K562 (cell line): ENCODE measurements at regions not wholly inside any gene's neighbourhood (a gene's known extent, or its start where the extent isn't known, plus 50 kb on each side); places are given as distances from the start of the nearest gene placed in this dataset.

ENCODE experiments used
- ATAC-seq: fragments of 200-7000 bp; cut with Tn5 transposase; 3 replicates; pipeline ENCODE4 v1.9.1; 2020; ENCODE audit warnings: moderate library complexity
- BruUV-seq: library from RNA; stranded (reverse); fragments of 400-500 nt; replicated peaks from 2 replicates; lab custom pipeline; 2021; lab: Mats Ljungman, UMichigan
- CTCF ChIA-PET: fragments of 300-600 bp; formaldehyde crosslinking; extraction: SDS; loops from one replicate; lab custom pipeline; 2021; ENCODE audit warnings: low intra/inter-chr PET ratio; lab: Yijun Ruan, JAX
- POLR2A ChIA-PET: fragments of 300-600, 350-650 bp; sonication (Branson Sonifier 250); formaldehyde crosslinking; extraction: SDS; loops from one replicate; lab custom pipeline; 2021; ENCODE audit warnings: antibody characterized with exemption, inconsistent platforms; lab: Yijun Ruan, JAX
- DNase-seq, 4 experiments: peaks; one replicate each; pipeline versions ENCODE4 v3.0.0 to v3.0.0-alpha.2; 2011 to 2018; ENCODE audit warnings: low spot score in 3 of 4, mixed read lengths in 3 of 4; ENCODE audit errors: extremely low read depth in 1 of 4
- FAIRE-seq: peaks from 2 replicates; lab custom pipeline; 2011; peaks lifted over from hg19 to GRCh38; lab: Jason Lieb, UNC
- H2AFZ ChIP-seq: 2 replicates; pipeline ENCODE4 v1.6.0; 2011; ENCODE audit warnings: low read depth, low read length, control low read depth, inconsistent platforms
- H3K27ac ChIP-seq: fragments of 200-600 bp; 3 replicates; pipeline ENCODE4 v1.8.0; 2011; ENCODE audit warnings: low read depth, mild to moderate bottlenecking, control low read depth, inconsistent platforms, low read length, moderate library complexity, mixed read lengths; ENCODE audit errors: extremely low read depth
- H3K27me3 ChIP-seq, 2 experiments: fragments of 300-600 bp in 1 of 2; 2 replicates in 1 of 2; 3 replicates in 1 of 2; pipeline versions ENCODE4 v1.6.0 to v1.8.0; 2011; ENCODE audit warnings: inconsistent platforms in 2 of 2, low read length in 2 of 2, mild to moderate bottlenecking in 1 of 2, mixed read lengths in 1 of 2, moderate library complexity in 1 of 2; ENCODE audit not compliant: control insufficient read depth in 2 of 2, insufficient read depth in 2 of 2
- H3K36me3 ChIP-seq: fragments of 300-600 bp; 3 replicates; pipeline ENCODE4 v1.8.0; 2011; ENCODE audit warnings: mild to moderate bottlenecking, low read length, inconsistent platforms; ENCODE audit not compliant: control insufficient read depth, insufficient read depth
- H3K4me1 ChIP-seq, 2 experiments: fragments of 200-600 bp in 1 of 2; replicated peaks in 1 of 2; 2 replicates in 1 of 2; 3 replicates in 1 of 2; pipeline versions ENCODE4 v1.5.1 to v1.8.0; 2011; ENCODE audit warnings: inconsistent platforms in 2 of 2, low read length in 2 of 2, mild to moderate bottlenecking in 1 of 2, mixed read lengths in 1 of 2, moderate library complexity in 1 of 2; ENCODE audit not compliant: control insufficient read depth in 2 of 2, insufficient read depth in 2 of 2
- H3K4me2 ChIP-seq: 2 replicates; pipeline ENCODE4 v1.6.1; 2011; ENCODE audit warnings: low read length, control low read depth, inconsistent platforms, mixed read lengths; ENCODE audit not compliant: insufficient read depth
- H3K4me3 ChIP-seq: fragments of 200-600 bp; sonication (generic), shearing (Covaris generic); 2 replicates; pipeline ENCODE4 v1.5.1; 2016; ENCODE audit warnings: control low read depth, inconsistent platforms
- H3K79me2 ChIP-seq: fragments of 200-600 bp; 3 replicates; pipeline ENCODE4 v1.8.0; 2011; ENCODE audit warnings: low read length, inconsistent platforms; ENCODE audit not compliant: control insufficient read depth, insufficient read depth
- H3K9ac ChIP-seq, 2 experiments: 2 replicates each; pipeline versions ENCODE4 v1.6.0 to v1.6.1; 2011; ENCODE audit warnings: low read depth in 2 of 2, low read length in 2 of 2, control low read depth in 1 of 2, inconsistent platforms in 1 of 2, mild to moderate bottlenecking in 1 of 2, mixed read lengths in 1 of 2; ENCODE audit not compliant: insufficient read depth in 1 of 2
- H3K9me1 ChIP-seq: one replicate; pipeline ENCODE4 v1.6.0; 2011; ENCODE audit warnings: inconsistent platforms, mild to moderate bottlenecking, low read length, moderate library complexity; ENCODE audit not compliant: control insufficient read depth, insufficient read depth
- H3K9me3 ChIP-seq: replicated peaks from 2 replicates; pipeline ENCODE4 v1.5.1; 2011; ENCODE audit warnings: low read depth, low read length, inconsistent platforms; ENCODE audit not compliant: control insufficient read depth, insufficient read depth
- H4K20me1 ChIP-seq: replicated peaks from 2 replicates; pipeline ENCODE4 v1.6.1; 2011; ENCODE audit warnings: low read length, inconsistent platforms, mixed read lengths; ENCODE audit not compliant: control insufficient read depth, insufficient read depth
- CHAMP1 ChIP-seq: fragments of 450-650 bp; IDR thresholded peaks from 2 replicates; pipeline ENCODE4 v1.6.1; 2016; ENCODE audit warnings: mild to moderate bottlenecking
- MCM3 ChIP-seq: fragments of 450-650 bp; IDR thresholded peaks from 2 replicates; pipeline ENCODE4 v1.6.1; 2016
- PHF21A ChIP-seq: fragments of 450-650 bp; IDR thresholded peaks from 2 replicates; pipeline ENCODE4 v1.6.1; 2017; ENCODE audit warnings: low read depth, borderline replicate concordance
- SFPQ ChIP-seq: fragments of 200-400 bp; formaldehyde crosslinking; IDR thresholded peaks from 2 replicates; pipeline ENCODE4 v1.6.1; 2017; ENCODE audit warnings: mild to moderate bottlenecking, low read depth, low read length, moderate library complexity
- SRF ChIP-seq, 2 experiments: fragments of 250-450, 450-650 bp in 1 of 2; sonication (Bioruptor Pico) in 1 of 2; sonication (generic) in 1 of 2; formaldehyde crosslinking; IDR thresholded peaks; 2 replicates each; pipeline versions ENCODE4 v1.5.0 to v1.5.1; 2020 to 2022; ENCODE audit warnings: mild to moderate bottlenecking in 1 of 2, missing genetic modification reagents in 1 of 2
- TAF9B ChIP-seq: fragments of 450-650 bp; IDR thresholded peaks from 2 replicates; pipeline ENCODE4 v1.6.1; 2018; ENCODE audit warnings: mild to moderate bottlenecking; ENCODE audit not compliant: partially characterized antibody
- WGBS: fragments of 100-300 bp; shearing (Covaris generic); methylation state at CpG from one replicate; pipeline ENCODE4 v1.1.6; 2016; ENCODE audit warnings: low coverage, mixed read lengths; ENCODE audit not compliant: insufficient coverage; ENCODE audit errors: missing lambda C conversion rate; 5-methylcytosine and 5-hydroxymethylcytosine counted together
- in situ Hi-C: fragments of 300-500 bp; cut with MboI; formaldehyde crosslinking; loops from 4 replicates; pipeline ENCODE4 v1.15.0; 2018; ENCODE audit warnings: inconsistent platforms, mixed read lengths
- intact Hi-C: fragments of 100-400 bp; cut with micrococcal nuclease; formaldehyde crosslinking; loops from 2 replicates; pipeline ENCODE4 v1.14.2; 2022

GRCh38 chr2:46827274-46828134, 88.1 kb downstream of the MCFD2 start:
- H3K9me3 ChIP-seq, result no peaks in the 10 kb centered on the region
- 0 out of 2 replicates have a peak, but pooled peaks have one; percentile 72 for TF ChIP-seq MCM3
- TF ChIP-seq TAF9B, result no peak
- TF ChIP-seq, all 486 proteins: peak for 1
- H3K9me1 ChIP-seq, result no peaks in the 10 kb centered on the region
- H3K4me1 ChIP-seq, result no peaks in the 10 kb centered on the region
- ATAC-seq (no peak), DNase-seq (no peak), FAIRE-seq (no peak)
- H3K36me3 ChIP-seq, result no peaks in the 10 kb centered on the region
- BruUV-seq, result no TSS peak
- H3K9ac ChIP-seq, result no peak overlapping the region
- H3K27ac ChIP-seq, result no peak overlapping the region
- H3K79me2 ChIP-seq, result no peaks in the 10 kb centered on the region
- under 1% methylated on average over 12 of the region's 12 CpGs for WGBS
- intact Hi-C loops, result no loop called here
- H4K20me1 ChIP-seq, result no peaks in the 10 kb centered on the region; the same call in 1 of the 2 replicates
- CTCF ChIA-PET, result no interaction called here
- in situ Hi-C loops, result no loop called here
- H3K4me3 ChIP-seq, result no peak overlapping the region
- POLR2A ChIA-PET, result interaction anchor here (1.2 kb wide), 1 partner anchor 15 kb away, joined by 4 read pairs; no protein-coding TSS in a partner anchor
- H2AFZ ChIP-seq, result no peak overlapping the region
- H3K4me2 ChIP-seq, result no peak overlapping the region
- peaks cover 20 to 60% of the 10 kb centered on the region in 2 experiments for H3K27me3 ChIP-seq

- ChIA-PET POLR2A (no interaction called here), CTCF (no interaction called here)
- Histone ChIP-seq H3K9ac (no peak overlapping the region), H3K79me2 (no peaks in the 10 kb centered on the region), H4K20me1 (no peaks in the 10 kb centered on the region; the same call in 1 of the 2 replicates), H3K27me3 (peaks cover 24 to 67% of the 10 kb centered on the region in 2 experiments), H3K4me3 (no peak overlapping the region), H3K4me1 (no peaks in the 10 kb centered on the region), H3K9me1 (no peaks in the 10 kb centered on the region), H3K36me3 (no peaks in the 10 kb centered on the region), H3K9me3 (no peaks in the 10 kb centered on the region; the same call in 1 of the 2 replicates), H3K4me2 (no peak overlapping the region), H2AFZ (no peak overlapping the region), H3K27ac (no peak overlapping the region)
- no TSS peak for BruUV-seq
- DNase-seq, result no peak
- intact Hi-C loops, result no loop called here
- no peak for FAIRE-seq
- in situ Hi-C loops, result no loop called here
- no peak; the same call in 2 of the 3 replicates for ATAC-seq
- WGBS, result 2% methylated on average over 12 of the region's 15 CpGs
- no peak for TF ChIP-seq CHAMP1
- no peak for TF ChIP-seq PHF21A
- TF ChIP-seq SFPQ, result no peak
- TF ChIP-seq SRF (CRISPR knock-in tag; IDR thresholded peaks at IDR 0.05), result no peak
Observed at GRCh38 chr2:46826569-46827245, 88.9 kb downstream of the MCFD2 start.
